ENCODE measurements at regions not wholly inside any gene's neighbourhood (a gene's known extent, or its start where the extent isn't known, plus 50 kb on each side); places are given as distances from the start of the nearest gene placed in this dataset.

GRCh38 chr12:124718036-124718435, 145.6 kb downstream of the SCARB1 start:
- no peaks in the 10 kb centered on the region for H3K9me3 ChIP-seq (ENCODE audit: low read length)
- no peak overlapping the region for H3K4me2 ChIP-seq (ENCODE audit: low read length)
- no peaks in the 10 kb centered on the region for H3K4me1 ChIP-seq (ENCODE audit: insufficient read depth, low read length, severe bottlenecking)
- no peaks in the 10 kb centered on the region for H3F3A ChIP-seq (ENCODE audit: insufficient read depth, low read length)
- H3K27me3 ChIP-seq (ENCODE audit: insufficient read depth, low read length): no peaks in the 10 kb centered on the region; the same call in 1 of the 2 replicates
- no peaks in the 10 kb centered on the region for H3K36me3 ChIP-seq (ENCODE audit: insufficient read depth, low read length)
- no peak overlapping the region for H3K4me3 ChIP-seq (ENCODE audit: low read depth, low read length, poor library complexity, severe bottlenecking)
- H3K9ac ChIP-seq (ENCODE audit: low read length): no peak overlapping the region
- no peaks in the 10 kb centered on the region for H3K79me2 ChIP-seq (ENCODE audit: insufficient read depth, low read length)
- H3K9me2 ChIP-seq (ENCODE audit: low read depth, low read length): no peaks in the 10 kb centered on the region
- no peak overlapping the region for H2AFZ ChIP-seq (ENCODE audit: low read length)
- no peaks in the 10 kb centered on the region for H4K20me1 ChIP-seq (ENCODE audit: insufficient read depth, low read length)
- H3K27ac ChIP-seq (ENCODE audit: low read depth, low read length, poor library complexity, severe bottlenecking): no peak overlapping the region
- no peak for TF ChIP-seq EZH2 (IDR thresholded peaks at IDR 0.05; ENCODE audit: borderline replicate concordance, low read length)
- TF ChIP-seq, protein P1, sequence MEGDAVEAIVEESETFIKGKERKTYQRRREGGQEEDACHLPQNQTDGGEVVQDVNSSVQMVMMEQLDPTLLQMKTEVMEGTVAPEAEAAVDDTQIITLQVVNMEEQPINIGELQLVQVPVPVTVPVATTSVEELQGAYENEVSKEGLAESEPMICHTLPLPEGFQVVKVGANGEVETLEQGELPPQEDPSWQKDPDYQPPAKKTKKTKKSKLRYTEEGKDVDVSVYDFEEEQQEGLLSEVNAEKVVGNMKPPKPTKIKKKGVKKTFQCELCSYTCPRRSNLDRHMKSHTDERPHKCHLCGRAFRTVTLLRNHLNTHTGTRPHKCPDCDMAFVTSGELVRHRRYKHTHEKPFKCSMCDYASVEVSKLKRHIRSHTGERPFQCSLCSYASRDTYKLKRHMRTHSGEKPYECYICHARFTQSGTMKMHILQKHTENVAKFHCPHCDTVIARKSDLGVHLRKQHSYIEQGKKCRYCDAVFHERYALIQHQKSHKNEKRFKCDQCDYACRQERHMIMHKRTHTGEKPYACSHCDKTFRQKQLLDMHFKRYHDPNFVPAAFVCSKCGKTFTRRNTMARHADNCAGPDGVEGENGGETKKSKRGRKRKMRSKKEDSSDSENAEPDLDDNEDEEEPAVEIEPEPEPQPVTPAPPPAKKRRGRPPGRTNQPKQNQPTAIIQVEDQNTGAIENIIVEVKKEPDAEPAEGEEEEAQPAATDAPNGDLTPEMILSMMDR (IDR thresholded peaks at IDR 0.05; ENCODE audit: low read length): no peak

DNA sequence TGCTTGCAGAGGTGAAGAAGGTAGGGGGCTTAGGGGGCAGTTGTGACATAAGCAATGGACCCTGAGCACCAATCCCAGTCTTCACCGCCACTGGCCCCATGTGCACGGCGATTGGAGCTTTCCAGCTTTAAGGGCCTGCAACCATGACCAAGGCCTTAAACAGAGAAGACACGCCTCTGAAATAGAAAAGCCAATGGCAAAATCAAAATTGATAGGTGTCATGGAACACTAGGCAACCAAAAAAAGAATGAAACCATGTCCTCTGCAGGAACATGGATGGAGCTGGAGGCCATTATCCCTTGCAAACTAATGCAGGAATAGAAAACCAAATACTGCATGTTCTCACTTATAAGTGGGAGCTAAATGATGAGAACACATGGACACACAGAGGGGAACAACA, 146.3 kb downstream of the SCARB1 start:
- Histone ChIP-seq H3K9me3 (ENCODE audit: low read length) (no peaks in the 10 kb centered on the region), H3K27me3 (ENCODE audit: insufficient read depth, low read length) (no peaks in the 10 kb centered on the region; the same call in 1 of the 2 replicates), H3K27ac (ENCODE audit: low read depth, low read length, poor library complexity, severe bottlenecking) (no peak overlapping the region), H3K4me2 (ENCODE audit: low read length) (no peak overlapping the region), H3F3A (ENCODE audit: insufficient read depth, low read length) (no peaks in the 10 kb centered on the region), H3K9ac (ENCODE audit: low read length) (no peak overlapping the region), H3K4me3 (ENCODE audit: low read depth, low read length, poor library complexity, severe bottlenecking) (no peak overlapping the region), H3K36me3 (ENCODE audit: insufficient read depth, low read length) (no peaks in the 10 kb centered on the region), H2AFZ (ENCODE audit: low read length) (no peak overlapping the region), H4K20me1 (ENCODE audit: insufficient read depth, low read length) (no peaks in the 10 kb centered on the region), H3K4me1 (ENCODE audit: insufficient read depth, low read length, severe bottlenecking) (no peaks in the 10 kb centered on the region), H3K79me2 (ENCODE audit: insufficient read depth, low read length) (no peaks in the 10 kb centered on the region), H3K9me2 (ENCODE audit: low read depth, low read length) (no peaks in the 10 kb centered on the region)
- TF ChIP-seq EZH2 (IDR thresholded peaks at IDR 0.05; ENCODE audit: borderline replicate concordance, low read length): no peak

GRCh38 chr12:124716208-124717130, 147.2 kb downstream of the SCARB1 start:
- Histone ChIP-seq H2AFZ (ENCODE audit: low read length) (no peak overlapping the region), H3K27me3 (ENCODE audit: insufficient read depth, low read length) (no peaks in the 10 kb centered on the region; the same call in 1 of the 2 replicates), H4K20me1 (ENCODE audit: insufficient read depth, low read length) (no peaks in the 10 kb centered on the region), H3F3A (ENCODE audit: insufficient read depth, low read length) (no peaks in the 10 kb centered on the region), H3K4me2 (ENCODE audit: low read length) (no peak overlapping the region), H3K9me3 (ENCODE audit: low read length) (no peaks in the 10 kb centered on the region), H3K4me3 (ENCODE audit: low read depth, low read length, poor library complexity, severe bottlenecking) (no peak overlapping the region), H3K4me1 (ENCODE audit: insufficient read depth, low read length, severe bottlenecking) (no peaks in the 10 kb centered on the region), H3K36me3 (ENCODE audit: insufficient read depth, low read length) (no peaks in the 10 kb centered on the region), H3K27ac (ENCODE audit: low read depth, low read length, poor library complexity, severe bottlenecking) (no peak overlapping the region), H3K9me2 (ENCODE audit: low read depth, low read length) (no peaks in the 10 kb centered on the region), H3K9ac (ENCODE audit: low read length) (no peak overlapping the region), H3K79me2 (ENCODE audit: insufficient read depth, low read length) (no peaks in the 10 kb centered on the region)
- TF ChIP-seq EZH2 (IDR thresholded peaks at IDR 0.05; ENCODE audit: borderline replicate concordance, low read length): no peak
- TF ChIP-seq, protein P1 (IDR thresholded peaks at IDR 0.05; ENCODE audit: low read length): no peak

Measured in OCI-LY1 (cell line).